Activated CD4-positive, alpha-beta T cell treated with anti-CD3 and anti-CD28 coated beads, Interleukin-2, Interleukin-6, amounts not matched to agents 100 ng/mL and 50 ng/mL, durations not matched to agents 16 hours and 8 hours (primary cell): ENCODE measurements at regions not wholly inside any gene's neighbourhood (a gene's known extent, or its start where the extent isn't known, plus 50 kb on each side); places are given as distances from the start of the nearest gene placed in this dataset.

Experiments
- DNase-seq: peaks from one replicate; pipeline ENCODE4 v3.0.0-alpha.2; 2020

- no peak for DNase-seq
These were observed 296.8 kb downstream of the WDR72 start for GRCh38 chr15:53462651-53463050.

- DNase-seq: no peak
These were observed 297.8 kb downstream of the WDR72 start for GRCh38 chr15:53461677-53462076.

- DNase-seq: no peak
These were observed 300.7 kb downstream of the WDR72 start for GRCh38 chr15:53458736-53459135.

GRCh38 chr15:53457479-53457878 is 302.0 kb downstream of the WDR72 start:
- DNase-seq: no peak

- no peak for DNase-seq
These were observed 304.4 kb downstream of the WDR72 start for GRCh38 chr15:53454843-53455721.

- DNase-seq: no peak
These were observed 305.0 kb downstream of the WDR72 start for GRCh38 chr15:53454535-53454842.

- no peak for DNase-seq
These were observed 306.0 kb downstream of the WDR72 start for GRCh38 chr15:53453253-53454105.

GRCh38 chr15:53448232-53449015 is 311.0 kb downstream of the WDR72 start:
- DNase-seq: no peak

- DNase-seq: no peak
These were observed 311.7 kb downstream of the WDR72 start for GRCh38 chr15:53447742-53448141.

- DNase-seq: no peak
These were observed 312.3 kb downstream of the WDR72 start for GRCh38 chr15:53447053-53447574.

- DNase-seq: no peak
These were observed 313.1 kb downstream of the WDR72 start for GRCh38 chr15:53446376-53446775.

GRCh38 chr15:53445531-53445930 is 313.9 kb downstream of the WDR72 start:
- no peak for DNase-seq

- DNase-seq: no peak
These were observed 321.2 kb downstream of the WDR72 start for GRCh38 chr15:53437985-53438841.

GRCh38 chr15:53437366-53437765 is 322.1 kb downstream of the WDR72 start:
- DNase-seq: no peak

GRCh38 chr15:53434174-53434678 is 325.2 kb downstream of the WDR72 start:
- no peak for DNase-seq

GRCh38 chr15:53416219-53416940 is 343.1 kb downstream of the WDR72 start:
- DNase-seq: no peak

GRCh38 chr15:53414167-53414566 is 345.3 kb downstream of the WDR72 start:
- DNase-seq: no peak

GRCh38 chr15:53412542-53412941 is 346.9 kb downstream of the WDR72 start:
- no peak for DNase-seq

- DNase-seq: no peak
These were observed 354.5 kb downstream of the WDR72 start for GRCh38 chr15:53404930-53405493.

GRCh38 chr15:53401503-53401902 is 358.0 kb downstream of the WDR72 start:
- no peak for DNase-seq

GRCh38 chr15:53400986-53401385 is 358.5 kb downstream of the WDR72 start:
- no peak for DNase-seq
